NT2/D1 (cell line): ENCODE measurements at regions not wholly inside any gene's neighbourhood (a gene's known extent, or its start where the extent isn't known, plus 50 kb on each side); places are given as distances from the start of the nearest gene placed in this dataset.

Source experiments
- SUZ12 ChIP-seq: IDR thresholded peaks from 2 replicates; pipeline ENCODE4 v1.6.1; 2011; ENCODE audit not compliant: insufficient read length, insufficient read depth; ENCODE audit errors: extremely low read depth
- YY1 ChIP-seq: IDR thresholded peaks from 2 replicates; pipeline ENCODE4 v1.6.1; 2011; ENCODE audit not compliant: insufficient read length, insufficient read depth

DNA sequence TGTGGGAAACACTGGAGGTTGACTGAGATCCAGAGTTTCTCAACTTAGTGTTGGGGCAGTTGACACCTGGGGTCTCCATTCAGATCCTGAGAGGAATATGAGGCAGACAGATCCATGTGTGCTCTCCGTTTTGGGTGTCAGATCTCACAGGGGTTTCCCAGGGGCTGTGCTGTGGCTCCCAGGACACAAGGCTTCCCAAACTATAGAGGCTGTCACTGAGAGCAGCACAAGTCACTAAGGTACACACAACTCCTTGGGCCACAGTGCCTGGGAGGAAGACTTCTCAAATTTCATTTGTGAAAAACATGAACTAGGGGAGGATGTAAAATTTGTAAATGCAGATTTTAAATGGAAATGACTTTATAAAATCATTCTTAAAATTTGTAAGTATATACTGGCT, 363.6 kb downstream of the FBXO8 start:
- TF ChIP-seq YY1 (no peak), SUZ12 (no peak)
